Inflammatory macrophage treated with lipopolysaccharide for 1 hour (primary cell): ENCODE measurements at regions not wholly inside any gene's neighbourhood (a gene's known extent, or its start where the extent isn't known, plus 50 kb on each side); places are given as distances from the start of the nearest gene placed in this dataset.
A peak's percentile ranks its signal among the peaks of the same experiment; 100 is the strongest.
"Not testable (repeated sequence)": the region's sequence is repeated elsewhere in the genome, so short reads cannot be mapped to it uniquely, and the experiment has no call there.

Experiments
- DNase-seq, 2 donors: peaks; one replicate each; pipeline ENCODE4 v3.0.0-alpha.2; 2020 to 2022

- no peak for DNase-seq
Observed at GRCh38 chr15:99464137-99464536, 101.6 kb upstream of the MEF2A start.

GRCh38 chr15:99466701-99467337, 99.0 kb upstream of the MEF2A start:
- peak; percentile 78 to 85 for DNase-seq

- no peak for DNase-seq
Observed at GRCh38 chr15:99467338-99467720, 98.5 kb upstream of the MEF2A start.

- no peak for DNase-seq
Observed at GRCh38 chr15:99467853-99468464, 97.8 kb upstream of the MEF2A start.

- not testable (repeated sequence) for DNase-seq
Observed at GRCh38 chr15:99470204-99470603, 95.6 kb upstream of the MEF2A start.

GRCh38 chr15:99472416-99473145, 93.2 kb upstream of the MEF2A start:
- DNase-seq: no peak

GRCh38 chr15:99473981-99474906, 91.5 kb upstream of the MEF2A start:
- peak; percentile 52 for DNase-seq

GRCh38 chr15:99474909-99475753, 90.7 kb upstream of the MEF2A start:
- no peak for DNase-seq

GRCh38 chr15:99475754-99476412, 89.9 kb upstream of the MEF2A start:
- DNase-seq: no peak

GRCh38 chr15:99476413-99477222, 89.2 kb upstream of the MEF2A start:
- peak; percentile 69 to 82 for DNase-seq

GRCh38 chr15:99477791-99478471, 87.9 kb upstream of the MEF2A start:
- DNase-seq: peak; percentile 43 to 64

- peak in 1 of 2 donors; percentile 48 for DNase-seq
Observed at GRCh38 chr15:99478977-99479376, 86.8 kb upstream of the MEF2A start.

GRCh38 chr15:99480016-99480810, 85.6 kb upstream of the MEF2A start:
- DNase-seq: no peak

- DNase-seq: no peak
Observed at GRCh38 chr15:99481113-99481950, 84.5 kb upstream of the MEF2A start.

- DNase-seq: no peak
Observed at GRCh38 chr15:99481951-99482230, 83.9 kb upstream of the MEF2A start.

GRCh38 chr15:99482993-99483392, 82.8 kb upstream of the MEF2A start:
- DNase-seq: no peak

- DNase-seq: no peak
Observed at GRCh38 chr15:99485153-99485961, 80.4 kb upstream of the MEF2A start.

- DNase-seq: no peak
Observed at GRCh38 chr15:99485992-99486370, 79.8 kb upstream of the MEF2A start.
